SH-SY5Y (cell line): ENCODE measurements at regions not wholly inside any gene's neighbourhood (a gene's known extent, or its start where the extent isn't known, plus 50 kb on each side); places are given as distances from the start of the nearest gene placed in this dataset.

Experiments used
- GATA2 ChIP-seq: IDR thresholded peaks from 2 replicates; pipeline ENCODE4 v1.6.1; 2011; ENCODE audit warnings: mild to moderate bottlenecking, low read depth, low read length
- GATA3 ChIP-seq: IDR thresholded peaks from 2 replicates; pipeline ENCODE4 v1.6.1; 2011; ENCODE audit warnings: low read depth, mild to moderate bottlenecking, low read length, moderate library complexity

GRCh38 chr11:79610139-79610538, 169.3 kb upstream of the TENM4 start:
- TF ChIP-seq GATA3 (no peak), GATA2 (no peak)

GRCh38 chr11:79609511-79609910, 168.7 kb upstream of the TENM4 start:
- TF ChIP-seq GATA3, result no peak
- TF ChIP-seq GATA2, result no peak

DNA sequence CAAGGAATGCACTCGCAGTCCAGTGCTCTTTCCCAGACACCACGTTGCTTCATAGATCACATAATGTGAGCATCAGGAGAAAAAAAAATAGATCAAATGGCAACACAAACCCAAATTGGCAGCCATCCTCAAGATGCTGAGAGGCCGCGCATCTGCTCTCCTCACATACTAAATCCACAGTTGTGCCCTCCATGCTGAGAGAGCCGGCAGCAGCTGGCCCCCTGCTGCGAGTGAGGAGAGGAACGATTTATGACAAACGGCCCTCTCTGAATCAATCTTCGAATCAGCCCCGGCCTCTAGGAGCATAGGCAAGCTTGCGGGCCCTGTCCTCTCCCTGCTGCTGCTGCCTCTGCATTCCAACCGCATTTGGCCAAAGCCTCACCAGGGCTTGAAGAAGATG, 159.9 kb upstream of the TENM4 start:
- TF ChIP-seq GATA3, result no peak
- no peak for TF ChIP-seq GATA2

DNA sequence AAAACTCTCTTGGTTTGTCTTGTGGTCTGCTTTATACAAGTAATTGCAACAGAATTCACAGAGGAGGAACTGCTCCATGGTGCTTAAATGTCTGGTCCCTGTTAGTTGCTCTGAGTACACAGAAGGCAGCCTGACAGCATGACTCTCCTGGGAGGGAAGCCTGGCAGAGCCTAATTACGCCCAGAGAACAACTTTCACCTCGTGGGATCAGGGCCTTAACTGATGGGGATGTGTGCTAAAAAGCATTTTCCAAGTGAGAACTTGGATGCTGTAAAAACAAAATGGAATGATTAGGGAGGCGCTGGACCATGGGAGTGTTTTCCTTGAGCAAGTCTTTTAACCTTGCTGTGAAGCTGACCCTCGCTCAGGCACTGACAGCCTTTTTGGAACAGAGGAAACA, 154.0 kb upstream of the TENM4 start:
- TF ChIP-seq GATA3, result no peak
- no peak for TF ChIP-seq GATA2

GRCh38 chr11:79592824-79593223, 152.0 kb upstream of the TENM4 start:
- TF ChIP-seq GATA2, result no peak
- TF ChIP-seq GATA3, result no peak

GRCh38 chr11:79592406-79592805, 151.6 kb upstream of the TENM4 start:
- TF ChIP-seq GATA2 (no peak), GATA3 (no peak)

- TF ChIP-seq GATA3 (no peak), GATA2 (no peak)
Observed at GRCh38 chr11:79582434-79582833, 141.6 kb upstream of the TENM4 start.

DNA sequence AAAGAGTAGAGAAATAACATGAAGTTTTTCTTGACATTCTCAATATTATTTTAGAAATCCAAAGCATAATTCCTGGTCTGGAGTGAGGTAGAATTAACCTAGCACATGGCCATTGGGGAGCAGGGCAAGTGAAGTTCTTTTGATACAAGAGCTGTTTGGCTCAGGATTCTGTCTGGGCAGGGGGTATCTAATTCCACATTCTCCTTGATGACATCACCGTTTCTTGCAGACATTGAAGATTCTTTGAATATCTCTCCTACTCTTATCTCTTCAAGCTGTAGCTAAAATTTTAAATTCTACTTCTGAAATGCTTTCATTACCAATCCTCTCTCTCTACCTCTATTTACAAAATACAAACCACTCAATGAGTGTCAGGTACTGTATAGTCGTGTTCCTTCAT, 138.2 kb upstream of the TENM4 start:
- TF ChIP-seq GATA3 (no peak), GATA2 (no peak)

GRCh38 chr11:79578116-79578515, 137.3 kb upstream of the TENM4 start:
- peak; percentile 18; the same call in 1 of the 2 replicates for TF ChIP-seq GATA2
- no peak for TF ChIP-seq GATA3

GRCh38 chr11:79575701-79576100, 134.9 kb upstream of the TENM4 start:
- TF ChIP-seq GATA2 (no peak), GATA3 (no peak)

DNA sequence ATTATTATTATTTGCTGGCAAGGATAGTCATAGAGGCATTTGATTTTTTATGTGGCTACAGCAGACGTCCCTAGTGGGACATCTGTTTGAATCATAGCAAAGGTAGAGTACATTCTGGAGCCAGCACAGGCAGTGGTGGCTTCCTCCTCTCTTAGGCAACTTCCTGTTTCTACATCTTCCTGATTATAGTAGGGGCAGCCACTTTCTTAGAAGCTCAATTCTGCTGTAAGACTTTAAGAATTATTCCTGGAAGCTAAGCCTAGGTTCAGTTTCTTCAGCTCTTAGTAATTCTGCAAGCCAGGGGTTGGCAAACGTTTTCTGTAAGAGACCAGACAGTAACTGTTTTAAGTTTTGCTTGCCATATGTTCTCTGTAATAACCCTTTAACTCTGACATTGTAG, 129.3 kb upstream of the TENM4 start:
- TF ChIP-seq GATA2 (no peak), GATA3 (no peak)

DNA sequence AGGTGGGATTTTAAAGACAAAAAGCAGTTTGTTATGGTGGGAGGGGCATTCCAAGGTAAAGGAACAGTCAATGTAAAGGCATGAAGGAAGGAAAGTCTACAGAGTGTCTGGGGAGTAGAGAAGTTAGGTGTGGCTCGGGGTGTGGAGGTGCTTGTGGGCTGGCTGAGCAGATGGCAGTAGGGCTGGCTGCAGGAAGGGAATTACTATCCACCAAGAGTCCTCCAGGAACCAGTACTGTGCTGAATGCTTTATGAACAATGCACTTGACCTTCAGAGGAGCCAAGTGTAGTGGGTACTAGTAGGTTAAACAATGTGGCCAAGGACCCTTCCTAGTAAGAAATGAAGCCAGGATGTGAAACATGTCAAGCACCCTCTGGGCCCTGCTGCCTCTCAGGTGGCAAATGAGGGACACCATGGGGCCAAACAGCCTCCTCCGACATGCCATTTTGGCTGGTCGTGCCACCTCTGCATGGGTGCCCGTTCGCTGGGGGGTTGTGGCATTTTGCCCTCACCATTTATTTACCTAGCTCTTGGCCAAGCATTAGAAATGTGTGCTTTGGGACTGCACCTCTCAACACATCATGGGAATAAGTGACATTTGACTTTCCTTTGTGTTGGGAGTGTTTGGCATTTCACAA, 123.6 kb upstream of the TENM4 start:
- TF ChIP-seq GATA2, result no peak
- no peak for TF ChIP-seq GATA3

- no peak for TF ChIP-seq GATA3
- TF ChIP-seq GATA2, result no peak
Observed at GRCh38 chr11:79561496-79561895, 120.7 kb upstream of the TENM4 start.

DNA sequence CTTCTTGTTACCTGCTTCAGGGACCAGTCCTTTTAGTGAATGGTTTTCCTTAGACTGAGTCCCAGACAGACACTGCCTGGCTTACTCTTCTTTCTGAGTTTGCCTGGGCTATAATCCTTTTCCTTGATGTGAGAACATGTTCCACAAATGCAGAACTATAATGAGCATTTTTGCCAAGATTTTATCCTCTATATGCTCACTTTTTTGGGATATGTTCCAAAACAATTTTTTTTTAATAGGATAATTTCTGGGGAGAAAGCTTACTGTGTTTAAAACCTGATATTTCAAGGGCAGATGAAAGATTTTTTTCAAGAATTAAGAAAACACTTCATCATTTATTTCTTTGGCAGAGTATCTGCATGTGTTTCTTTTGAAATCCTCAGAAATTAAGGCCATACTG, 110.0 kb upstream of the TENM4 start:
- no peak for TF ChIP-seq GATA2
- TF ChIP-seq GATA3, result no peak

DNA sequence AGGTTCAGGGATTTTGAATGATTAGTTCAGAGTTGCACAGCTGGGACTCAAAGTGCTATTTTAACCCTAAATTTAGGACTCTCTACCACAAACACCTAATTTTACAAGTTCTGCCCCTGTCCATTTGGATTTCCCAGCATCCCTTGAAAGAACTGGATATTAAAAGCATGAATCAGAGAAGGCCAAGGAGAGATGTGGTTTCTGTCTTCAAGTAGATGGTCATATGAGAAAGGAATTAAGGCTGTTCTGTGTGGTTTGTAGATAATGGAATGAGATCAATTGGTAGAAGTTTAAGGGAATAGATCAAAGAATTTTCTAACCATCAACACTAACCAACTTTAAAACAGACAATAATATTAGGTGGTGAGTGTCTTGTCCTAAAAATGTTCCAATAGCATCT, 106.4 kb upstream of the TENM4 start:
- TF ChIP-seq GATA2 (no peak), GATA3 (no peak)

DNA sequence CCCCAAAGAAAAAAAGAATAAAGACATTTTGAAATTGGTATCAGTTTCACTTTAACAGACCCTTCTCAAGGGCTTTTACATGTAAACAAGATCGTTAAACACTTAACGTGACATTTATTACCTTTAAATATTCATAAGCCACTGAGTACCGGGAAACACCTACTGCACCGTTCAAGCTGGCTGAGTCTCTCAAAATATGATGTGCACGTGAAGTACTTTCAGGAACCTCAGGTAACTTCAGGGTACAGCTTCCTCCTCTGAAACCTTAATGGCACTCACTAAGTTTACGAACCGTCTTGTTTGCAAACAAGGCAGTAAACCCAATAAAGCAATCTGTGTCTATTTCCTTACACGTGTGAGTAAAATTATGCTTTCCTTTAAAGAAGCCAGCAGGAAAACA, 105.5 kb upstream of the TENM4 start:
- TF ChIP-seq GATA3, result no peak
- no peak for TF ChIP-seq GATA2
